ENCODE measurements at regions not wholly inside any gene's neighbourhood (a gene's known extent, or its start where the extent isn't known, plus 50 kb on each side); places are given as distances from the start of the nearest gene placed in this dataset.

DNA sequence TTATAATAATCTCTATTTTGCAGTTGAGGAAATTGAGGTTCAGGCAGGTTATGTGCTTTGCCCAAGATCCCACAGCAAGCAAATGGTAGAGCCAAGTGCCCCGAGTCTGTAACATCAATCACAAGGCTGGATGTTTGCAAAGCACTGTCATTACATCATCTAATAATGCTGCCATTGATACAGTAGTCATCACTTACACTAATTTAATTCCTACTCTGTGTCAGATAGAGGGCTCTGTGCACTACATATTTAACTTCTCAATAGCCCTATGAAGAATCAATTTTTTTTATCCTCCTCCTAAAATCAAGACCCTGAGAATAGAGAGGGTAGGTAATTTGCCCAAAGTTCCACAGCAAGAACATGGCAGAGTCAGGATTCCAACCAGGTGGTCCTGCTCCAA is 178.1 kb upstream of the VASH1 start:
- TF ChIP-seq, protein P1, sequence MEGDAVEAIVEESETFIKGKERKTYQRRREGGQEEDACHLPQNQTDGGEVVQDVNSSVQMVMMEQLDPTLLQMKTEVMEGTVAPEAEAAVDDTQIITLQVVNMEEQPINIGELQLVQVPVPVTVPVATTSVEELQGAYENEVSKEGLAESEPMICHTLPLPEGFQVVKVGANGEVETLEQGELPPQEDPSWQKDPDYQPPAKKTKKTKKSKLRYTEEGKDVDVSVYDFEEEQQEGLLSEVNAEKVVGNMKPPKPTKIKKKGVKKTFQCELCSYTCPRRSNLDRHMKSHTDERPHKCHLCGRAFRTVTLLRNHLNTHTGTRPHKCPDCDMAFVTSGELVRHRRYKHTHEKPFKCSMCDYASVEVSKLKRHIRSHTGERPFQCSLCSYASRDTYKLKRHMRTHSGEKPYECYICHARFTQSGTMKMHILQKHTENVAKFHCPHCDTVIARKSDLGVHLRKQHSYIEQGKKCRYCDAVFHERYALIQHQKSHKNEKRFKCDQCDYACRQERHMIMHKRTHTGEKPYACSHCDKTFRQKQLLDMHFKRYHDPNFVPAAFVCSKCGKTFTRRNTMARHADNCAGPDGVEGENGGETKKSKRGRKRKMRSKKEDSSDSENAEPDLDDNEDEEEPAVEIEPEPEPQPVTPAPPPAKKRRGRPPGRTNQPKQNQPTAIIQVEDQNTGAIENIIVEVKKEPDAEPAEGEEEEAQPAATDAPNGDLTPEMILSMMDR (conservative IDR thresholded peaks at IDR 0.05), result no peak
- no peak for TF ChIP-seq EZH2 (IDR thresholded peaks at IDR 0.05; ENCODE audit: low read depth)

Data from PC-9 (cell line).